H1 (cell line): ENCODE measurements at regions not wholly inside any gene's neighbourhood (a gene's known extent, or its start where the extent isn't known, plus 50 kb on each side); places are given as distances from the start of the nearest gene placed in this dataset.

Experiments used
- CTCF ChIA-PET: fragments of 300-600 bp; sonication (Branson Sonifier 250); formaldehyde crosslinking; loops from one replicate; lab custom pipeline; 2021; ENCODE audit not compliant: partially characterized antibody; lab: Charles Lee
- POLR2A ChIA-PET: fragments of 300-600 bp; sonication (Branson Sonifier 250); formaldehyde crosslinking; loops from one replicate; lab custom pipeline; 2021; ENCODE audit warnings: inconsistent platforms; ENCODE audit not compliant: partially characterized antibody; lab: Charles Lee
- DNase-seq, 2 experiments: peaks; one replicate each; pipeline versions ENCODE4 v3.0.0 to v3.0.0-alpha.2; 2010 to 2022; ENCODE audit warnings: low spot score in 2 of 2, low read depth in 1 of 2, mixed read lengths in 1 of 2
- FAIRE-seq: peaks from 2 replicates; lab custom pipeline; 2011; peaks lifted over from hg19 to GRCh38; lab: Jason Lieb, UNC
- H2AFZ ChIP-seq: 2 replicates; pipeline ENCODE4 v1.8.1; 2012; ENCODE audit warnings: low read length, inconsistent platforms
- H2AK5ac ChIP-seq: 2 replicates; pipeline ENCODE4 v1.6.1; 2013; ENCODE audit warnings: low read depth, low read length
- H2BK120ac ChIP-seq: replicated peaks from 2 replicates; pipeline ENCODE3; 2013; ENCODE audit warnings: low read depth, low read length, inconsistent platforms
- H2BK12ac ChIP-seq: 2 replicates; pipeline ENCODE4 v1.6.1; 2013; ENCODE audit warnings: low read depth, low read length
- H2BK15ac ChIP-seq: 2 replicates; pipeline ENCODE4 v1.6.1; 2013; ENCODE audit warnings: low read length
- H2BK20ac ChIP-seq: 2 replicates; pipeline ENCODE4 v1.6.1; 2013; ENCODE audit warnings: low read length
- H2BK5ac ChIP-seq: 2 replicates; pipeline ENCODE4 v1.6.1; 2013; ENCODE audit warnings: low read depth, low read length
- H3K14ac ChIP-seq: 2 replicates; pipeline ENCODE4 v1.6.1; 2013; ENCODE audit warnings: inconsistent platforms; ENCODE audit not compliant: insufficient read length
- H3K18ac ChIP-seq: 2 replicates; pipeline ENCODE4 v1.6.1; 2013; ENCODE audit warnings: low read length; ENCODE audit errors: extremely low read depth
- H3K23ac ChIP-seq: 2 replicates; pipeline ENCODE4 v1.6.1; 2013; ENCODE audit warnings: inconsistent platforms; ENCODE audit not compliant: insufficient read length
- H3K23me2 ChIP-seq: 2 replicates; pipeline ENCODE4 v1.6.1; 2013; ENCODE audit warnings: low read depth, low read length
- H3K27ac ChIP-seq: 2 replicates; pipeline ENCODE4 v1.6.1; 2011; ENCODE audit warnings: low read depth, low read length, inconsistent platforms
- H3K27me3 ChIP-seq, 4 experiments: replicated peaks in 1 of 4; 1 replicate in 1 of 4; 2 replicates in 3 of 4; pipeline versions ENCODE4 v1.6.1 to v1.8.1; 2011 to 2013; ENCODE audit warnings: low read length in 3 of 4, mild to moderate bottlenecking in 3 of 4, inconsistent platforms in 2 of 4, mixed read lengths in 2 of 4, moderate library complexity in 1 of 4; ENCODE audit not compliant: control insufficient read depth in 3 of 4, insufficient read depth in 3 of 4; ENCODE audit errors: extremely low read depth in 1 of 4
- H3K36me3 ChIP-seq, 4 experiments: 2 replicates each; pipeline versions ENCODE4 v1.6.1 to v1.8.1; 2011 to 2013; ENCODE audit warnings: mild to moderate bottlenecking in 4 of 4, low read length in 3 of 4, moderate library complexity in 2 of 4, control low read depth in 1 of 4, inconsistent platforms in 1 of 4; ENCODE audit not compliant: insufficient read depth in 4 of 4, control insufficient read depth in 2 of 4
- H3K4ac ChIP-seq: replicated peaks from 2 replicates; pipeline ENCODE3; 2013; ENCODE audit warnings: low read length, low read depth, mixed read lengths, inconsistent platforms; ENCODE audit not compliant: insufficient read length
- H3K4me1 ChIP-seq, 4 experiments: replicated peaks in 1 of 4; 1 replicate in 1 of 4; 2 replicates in 3 of 4; pipeline versions ENCODE4 v1.6.1 to v1.8.1; 2011 to 2013; ENCODE audit warnings: low read length in 3 of 4, inconsistent platforms in 2 of 4, mixed read lengths in 1 of 4; ENCODE audit not compliant: insufficient read depth in 4 of 4, control insufficient read depth in 3 of 4
- H3K4me2 ChIP-seq, 2 experiments: 2 replicates each; pipeline versions ENCODE4 v1.6.1 to v1.8.1; 2011 to 2013; ENCODE audit warnings: low read depth in 2 of 2, low read length in 2 of 2, control low read depth in 1 of 2, inconsistent platforms in 1 of 2, mild to moderate bottlenecking in 1 of 2; ENCODE audit not compliant: insufficient read depth in 1 of 2
- H3K4me3 ChIP-seq, 4 experiments: fragments of 200-600, 300-600 bp in 1 of 4; sonication (generic), shearing (Covaris generic), sonication (Bioruptor Twin) in 1 of 4; 2 replicates each; pipeline versions ENCODE4 v1.5.1 to v1.8.1; 2011 to 2016; ENCODE audit warnings: low read length in 4 of 4, low read depth in 3 of 4, control low read depth in 2 of 4, inconsistent platforms in 2 of 4, mild to moderate bottlenecking in 2 of 4, mixed read lengths in 1 of 4, moderate library complexity in 1 of 4; ENCODE audit not compliant: insufficient read depth in 2 of 4; ENCODE audit errors: extremely low read depth in 1 of 4
- H3K56ac ChIP-seq: replicated peaks from 2 replicates; pipeline ENCODE3; 2013; ENCODE audit warnings: low read depth, mild to moderate bottlenecking, mixed read lengths, low read length, inconsistent platforms; ENCODE audit not compliant: insufficient read length
- H3K79me1 ChIP-seq: 2 replicates; pipeline ENCODE4 v1.6.1; 2013; ENCODE audit warnings: low read depth, low read length, control low read depth
- H3K79me2 ChIP-seq, 2 experiments: 2 replicates each; pipeline versions ENCODE4 v1.6.1 to v1.8.1; 2012 to 2013; ENCODE audit warnings: low read length in 2 of 2, mild to moderate bottlenecking in 2 of 2, inconsistent platforms in 1 of 2; ENCODE audit not compliant: insufficient read depth in 2 of 2, control insufficient read depth in 1 of 2
- H3K9ac ChIP-seq, 4 experiments: replicated peaks in 1 of 4; 1 replicate in 1 of 4; 2 replicates in 3 of 4; pipeline versions ENCODE4 v1.6.1 to v1.8.1; 2011 to 2013; ENCODE audit warnings: low read depth in 3 of 4, low read length in 3 of 4, control low read depth in 2 of 4, mild to moderate bottlenecking in 2 of 4, moderate library complexity in 2 of 4, inconsistent platforms in 1 of 4; ENCODE audit errors: extremely low read depth in 1 of 4
- H3K9me3 ChIP-seq, 2 experiments: 2 replicates each; pipeline versions ENCODE4 v1.6.1 to v1.8.1; 2012 to 2013; ENCODE audit warnings: mild to moderate bottlenecking in 2 of 2, moderate library complexity in 2 of 2, control low read depth in 1 of 2, inconsistent platforms in 1 of 2, low read depth in 1 of 2, low read length in 1 of 2, mixed read lengths in 1 of 2; ENCODE audit not compliant: insufficient read depth in 2 of 2
- H4K20me1 ChIP-seq, 2 experiments: replicated peaks in 1 of 2; 2 replicates each; pipeline versions ENCODE3 to v1.8.1; 2011 to 2013; ENCODE audit warnings: inconsistent platforms in 2 of 2, low read length in 2 of 2, mild to moderate bottlenecking in 1 of 2; ENCODE audit not compliant: insufficient read depth in 2 of 2, control insufficient read depth in 1 of 2
- H4K5ac ChIP-seq: 2 replicates; pipeline ENCODE4 v1.6.1; 2013; ENCODE audit warnings: low read length, low read depth, mixed read lengths, inconsistent platforms; ENCODE audit not compliant: insufficient read length
- H4K8ac ChIP-seq: 2 replicates; pipeline ENCODE4 v1.8.0; 2013; ENCODE audit warnings: mild to moderate bottlenecking, moderate library complexity, low read length, inconsistent platforms; ENCODE audit not compliant: insufficient read depth; ENCODE audit errors: extremely low read depth
- H4K91ac ChIP-seq: replicated peaks from 2 replicates; pipeline ENCODE3; 2013; ENCODE audit warnings: low read length, mixed read lengths, inconsistent platforms; ENCODE audit not compliant: insufficient read length
- ASH2L ChIP-seq: fragments of 200-600, 300-600 bp; sonication (generic); IDR thresholded peaks from one replicate; pipeline ENCODE4 v1.7.1; 2017; ENCODE audit warnings: low read length
- E2F6 ChIP-seq: IDR thresholded peaks from 2 replicates; pipeline ENCODE4 v1.6.1; 2012; ENCODE audit warnings: inconsistent platforms
- EGR1 ChIP-seq: IDR thresholded peaks from 2 replicates; pipeline ENCODE4 v1.6.1; 2011; ENCODE audit warnings: low read depth, low read length, borderline replicate concordance
- GABPA ChIP-seq: IDR thresholded peaks from 2 replicates; pipeline ENCODE4 v1.6.1; 2011; ENCODE audit warnings: mild to moderate bottlenecking, low read length, moderate library complexity, borderline replicate concordance; ENCODE audit not compliant: insufficient read depth
- KDM4A ChIP-seq: IDR thresholded peaks from one replicate; pipeline ENCODE4 v1.7.1; 2012; ENCODE audit warnings: low read depth, mild to moderate bottlenecking, moderate library complexity, low read length, inconsistent platforms; ENCODE audit not compliant: severe bottlenecking
- SIRT6 ChIP-seq: IDR thresholded peaks from one replicate; pipeline ENCODE4 v1.7.1; 2012; ENCODE audit warnings: low read length, inconsistent platforms
- SIX5 ChIP-seq: IDR thresholded peaks from 2 replicates; pipeline ENCODE4 v1.6.1; 2011; ENCODE audit warnings: mild to moderate bottlenecking, low read depth, low read length
- USF2 ChIP-seq: IDR thresholded peaks from 2 replicates; pipeline ENCODE4 v1.6.1; 2011; ENCODE audit warnings: low read length, improper control_type of control experiment
- YY1 ChIP-seq: IDR thresholded peaks from 2 replicates; pipeline ENCODE4 v1.6.1; 2011; ENCODE audit warnings: low read depth, mild to moderate bottlenecking, low read length

DNA sequence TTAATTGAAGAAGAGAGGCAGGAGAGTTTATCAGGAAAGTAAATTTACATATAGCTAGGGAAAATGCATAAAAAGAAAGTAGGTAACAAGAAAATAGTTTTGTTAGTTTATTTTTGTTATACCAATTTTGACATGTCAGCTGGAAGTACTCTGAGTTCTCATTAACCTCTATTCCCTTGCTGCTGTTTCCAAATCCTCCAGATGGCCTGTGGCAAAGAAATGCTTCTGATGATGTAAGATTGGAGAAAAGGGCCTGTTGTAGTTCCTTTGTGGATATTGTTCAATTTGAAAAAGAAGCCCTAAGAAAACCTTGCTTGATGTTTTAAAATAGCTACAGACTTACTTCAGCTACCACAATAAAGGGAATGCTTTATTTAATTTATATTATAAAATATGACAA lies 192.9 kb upstream of the SLITRK3 start:
- Histone ChIP-seq H3K4ac (no peak overlapping the region), H3K14ac (no peak overlapping the region), H3K4me1 (no peaks in the 10 kb centered on the region), H2BK5ac (no peak overlapping the region), H3K4me3 (no peak overlapping the region), H3K79me1 (no peaks in the 10 kb centered on the region), H2BK120ac (no peak overlapping the region), H4K91ac (no peak overlapping the region)
- no peak for DNase-seq
- no peak for TF ChIP-seq GABPA
- TF ChIP-seq ASH2L = no peak
- TF ChIP-seq KDM4A = no peak
- no peak for TF ChIP-seq YY1
- TF ChIP-seq SIX5 = no peak
- TF ChIP-seq USF2 = no peak
- TF ChIP-seq EGR1 = no peak
- no peak for TF ChIP-seq E2F6
- no peak for TF ChIP-seq SIRT6
- TF ChIP-seq, all 59 proteins: peak for 0
- CTCF ChIA-PET = no interaction called here
- Histone ChIP-seq H3K9ac (no peak overlapping the region), H3K4me2 (no peak overlapping the region), H3K36me3 (no peaks in the 10 kb centered on the region), H3K27me3 (no peaks in the 10 kb centered on the region), H4K20me1 (no peaks in the 10 kb centered on the region), H4K8ac (no peak overlapping the region), H3K27ac (no peak overlapping the region), H3K56ac (no peak overlapping the region), H3K79me2 (no peaks in the 10 kb centered on the region), H3K23ac (no peak overlapping the region), H3K18ac (no peak overlapping the region), H4K5ac (no peak overlapping the region), H3K23me2 (no peaks in the 10 kb centered on the region), H2BK20ac (no peak overlapping the region), H3K9me3 (no peaks in the 10 kb centered on the region), H2BK12ac (no peak overlapping the region), H2AK5ac (no peak overlapping the region), H2AFZ (no peak overlapping the region), H2BK15ac (no peak overlapping the region)
- FAIRE-seq = no peak
- POLR2A ChIA-PET = no interaction called here
